Liver (tissue), 8 donors: ENCODE measurements at regions not wholly inside any gene's neighbourhood (a gene's known extent, or its start where the extent isn't known, plus 50 kb on each side); places are given as distances from the start of the nearest gene placed in this dataset.
A peak's percentile ranks its signal among the peaks of the same experiment; 100 is the strongest.

ENCODE experiments used
- DNase-seq: peaks from one replicate; pipeline ENCODE4 v3.0.0-alpha.2; 2017; ENCODE audit warnings: low spot score
- H3K27ac ChIP-seq, 2 donors: one replicate each; pipeline ENCODE4 v1.7.0; 2013; ENCODE audit warnings: inconsistent platforms in 2 of 2, low read length in 2 of 2, control low read depth in 1 of 2, low read depth in 1 of 2, mild to moderate bottlenecking in 1 of 2
- H3K27me3 ChIP-seq, 4 donors: one replicate each; pipeline versions ENCODE4 v1.6.1 to v1.7.0; 2013; ENCODE audit warnings: low read length in 3 of 4, inconsistent platforms in 1 of 4, mild to moderate bottlenecking in 1 of 4, moderate library complexity in 1 of 4; ENCODE audit not compliant: control insufficient read depth in 4 of 4, insufficient read depth in 4 of 4
- H3K36me3 ChIP-seq, 4 donors: one replicate each; pipeline versions ENCODE4 v1.6.1 to v1.7.0; 2013; ENCODE audit warnings: low read length in 3 of 4, mild to moderate bottlenecking in 3 of 4, low read depth in 1 of 4, moderate library complexity in 1 of 4; ENCODE audit not compliant: control insufficient read depth in 4 of 4, insufficient read depth in 3 of 4
- H3K4me1 ChIP-seq, 4 donors: one replicate each; pipeline versions ENCODE4 v1.6.1 to v1.7.0; 2013; ENCODE audit warnings: low read length in 3 of 4, mild to moderate bottlenecking in 3 of 4, moderate library complexity in 1 of 4; ENCODE audit not compliant: control insufficient read depth in 4 of 4, insufficient read depth in 4 of 4
- H3K4me3 ChIP-seq, 3 donors: one replicate each; pipeline versions ENCODE4 v1.6.1 to v1.7.0; 2013; ENCODE audit warnings: low read length in 3 of 3, control low read depth in 1 of 3, low read depth in 1 of 3, mild to moderate bottlenecking in 1 of 3
- H3K9ac ChIP-seq, 2 donors: one replicate each; pipeline ENCODE4 v1.7.0; 2013; ENCODE audit warnings: low read length in 2 of 2, mild to moderate bottlenecking in 2 of 2, moderate library complexity in 2 of 2, control low read depth in 1 of 2, low read depth in 1 of 2
- H3K9me3 ChIP-seq, 4 donors: one replicate each; pipeline versions ENCODE4 v1.6.1 to v1.7.0; 2013; ENCODE audit warnings: low read length in 3 of 4; ENCODE audit not compliant: control insufficient read depth in 4 of 4
- CTCF ChIP-seq: fragments of 150-350 bp; IDR thresholded peaks from 2 replicates; pipeline ENCODE4 v1.5.1; 2017; ENCODE audit warnings: improper control_type of control experiment, low read depth, low read length; ENCODE audit not compliant: missing input control
- EGR1 ChIP-seq, 2 donors: IDR thresholded peaks; 2 replicates each; pipeline ENCODE4 v1.6.1; 2016 to 2018; ENCODE audit warnings: antibody characterized with exemption in 2 of 2, low read depth in 2 of 2
- FOXA1 ChIP-seq: IDR thresholded peaks from 2 replicates; pipeline ENCODE4 v1.6.1; 2016; ENCODE audit warnings: antibody characterized with exemption
- GABPA ChIP-seq, 2 donors: IDR thresholded peaks in 1 of 2; conservative IDR thresholded peaks in 1 of 2; 2 replicates each; pipeline ENCODE4 v1.6.1; 2016; ENCODE audit warnings: antibody characterized with exemption in 2 of 2, mild to moderate bottlenecking in 1 of 2, moderate library complexity in 1 of 2
- HNF4A ChIP-seq, 2 donors: conservative IDR thresholded peaks; 2 replicates each; pipeline ENCODE4 v1.6.1; 2016; ENCODE audit warnings: antibody characterized with exemption in 2 of 2, mild to moderate bottlenecking in 2 of 2
- HNF4G ChIP-seq: IDR thresholded peaks from 2 replicates; pipeline ENCODE4 v1.6.1; 2016; ENCODE audit warnings: antibody characterized with exemption
- JUND ChIP-seq, 2 donors: IDR thresholded peaks; 2 replicates each; pipeline ENCODE4 v1.6.1; 2016; ENCODE audit warnings: antibody characterized with exemption in 2 of 2
- MAX ChIP-seq: IDR thresholded peaks from 2 replicates; pipeline ENCODE4 v1.6.1; 2016; ENCODE audit warnings: antibody characterized with exemption
- NR2F2 ChIP-seq: IDR thresholded peaks from 2 replicates; pipeline ENCODE4 v1.6.1; 2016; ENCODE audit warnings: antibody characterized with exemption
- RAD21 ChIP-seq, 2 donors: IDR thresholded peaks; 2 replicates each; pipeline ENCODE4 v1.6.1; 2016; ENCODE audit warnings: antibody characterized with exemption in 2 of 2, mild to moderate bottlenecking in 2 of 2
- REST ChIP-seq: IDR thresholded peaks from 2 replicates; pipeline ENCODE4 v1.6.1; 2016; ENCODE audit warnings: antibody characterized with exemption, mild to moderate bottlenecking
- RXRA ChIP-seq, 2 donors: IDR thresholded peaks; 2 replicates each; pipeline ENCODE4 v1.6.1; 2017 to 2018; ENCODE audit warnings: antibody characterized with exemption in 2 of 2, mild to moderate bottlenecking in 1 of 2
- SP1 ChIP-seq: IDR thresholded peaks from 2 replicates; pipeline ENCODE4 v1.6.1; 2018; ENCODE audit warnings: antibody characterized with exemption, mild to moderate bottlenecking
- TAF1 ChIP-seq: conservative IDR thresholded peaks from 2 replicates; pipeline ENCODE4 v1.6.1; 2016; ENCODE audit warnings: antibody characterized with exemption, mild to moderate bottlenecking
- YY1 ChIP-seq: IDR thresholded peaks from 2 replicates; pipeline ENCODE4 v1.6.1; 2016; ENCODE audit warnings: antibody characterized with exemption, mild to moderate bottlenecking
- WGBS: extraction: QIAGEN DNeasy Blood & Tissue Kit; methylation state at CpG from one replicate; pipeline ENCODE4 v1.1.7; 2013; 5-methylcytosine and 5-hydroxymethylcytosine counted together
- TF ChIP-seq, protein P1 (sequence below): IDR thresholded peaks from 2 replicates; pipeline ENCODE4 v1.6.1; 2016; ENCODE audit warnings: antibody characterized with exemption
- TF ChIP-seq, protein P2 (sequence below): IDR thresholded peaks from 2 replicates; pipeline ENCODE4 v1.6.1; 2016; ENCODE audit warnings: antibody characterized with exemption
- donor health status: healthy.
- donor health status: healthy.
- donor health status: healthy.
- donor health status: healthy.
- donor health status: healthy.

DNA sequence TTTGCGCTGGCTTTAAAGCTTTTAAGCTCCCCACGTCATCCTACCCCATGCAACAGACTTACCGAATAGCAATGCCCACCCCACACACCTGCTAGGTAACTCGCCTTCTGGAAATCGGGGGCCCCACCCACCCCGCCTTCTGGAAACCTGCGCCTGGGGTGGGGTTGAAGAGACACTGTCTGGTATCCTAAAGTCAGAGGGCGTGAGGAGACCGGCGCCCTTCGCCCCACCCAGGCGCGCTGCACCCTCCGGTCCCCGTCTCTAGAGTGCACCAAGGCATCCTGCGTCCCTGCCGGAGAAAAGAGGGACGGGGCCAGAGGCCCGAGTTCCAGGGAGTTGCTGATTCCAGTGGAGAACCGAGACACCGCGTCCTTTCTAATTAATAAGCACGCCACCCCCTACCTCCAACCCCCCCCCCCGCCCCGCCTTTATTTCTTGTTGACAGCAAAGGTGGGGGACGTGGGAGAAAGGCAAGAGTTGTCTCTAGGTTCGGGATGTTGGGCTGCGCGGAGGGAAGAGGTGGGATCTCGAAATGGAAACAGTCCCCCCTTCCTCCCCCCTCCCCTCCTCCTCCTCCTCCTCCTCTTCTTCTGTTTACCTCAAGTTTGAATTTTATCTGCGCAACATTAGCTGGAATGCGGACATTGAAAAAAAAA is 220.9 kb upstream of the MKLN1 start:
- H3K27me3 ChIP-seq = no peaks in the 10 kb centered on the region
- H3K27ac ChIP-seq = peak overlapping the region; percentile 99 to 100
- H3K9me3 ChIP-seq = no peaks in the 10 kb centered on the region
- H3K36me3 ChIP-seq = peaks cover 0 to 11% (median 4%) of the 10 kb centered on the region in 4 donors
- H3K9ac ChIP-seq = peak overlapping the region; percentile 99
- H3K4me3 ChIP-seq = peak overlapping the region; percentile 93 to 98 (median 95)
- under 1% methylated on average over 32 of the region's 32 CpGs for WGBS
- DNase-seq = peak; percentile 44
- H3K4me1 ChIP-seq = peaks cover 2 to 47% (median 28%) of the 10 kb centered on the region in 4 donors
- TF ChIP-seq FOXA1 (no peak), MAX (peak; percentile 5), REST (no peak), TAF1 (peak; percentile 19), YY1 (no peak), HNF4G (no peak)
- TF ChIP-seq, protein P1, sequence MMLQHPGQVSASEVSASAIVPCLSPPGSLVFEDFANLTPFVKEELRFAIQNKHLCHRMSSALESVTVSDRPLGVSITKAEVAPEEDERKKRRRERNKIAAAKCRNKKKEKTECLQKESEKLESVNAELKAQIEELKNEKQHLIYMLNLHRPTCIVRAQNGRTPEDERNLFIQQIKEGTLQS = no peak

DNA sequence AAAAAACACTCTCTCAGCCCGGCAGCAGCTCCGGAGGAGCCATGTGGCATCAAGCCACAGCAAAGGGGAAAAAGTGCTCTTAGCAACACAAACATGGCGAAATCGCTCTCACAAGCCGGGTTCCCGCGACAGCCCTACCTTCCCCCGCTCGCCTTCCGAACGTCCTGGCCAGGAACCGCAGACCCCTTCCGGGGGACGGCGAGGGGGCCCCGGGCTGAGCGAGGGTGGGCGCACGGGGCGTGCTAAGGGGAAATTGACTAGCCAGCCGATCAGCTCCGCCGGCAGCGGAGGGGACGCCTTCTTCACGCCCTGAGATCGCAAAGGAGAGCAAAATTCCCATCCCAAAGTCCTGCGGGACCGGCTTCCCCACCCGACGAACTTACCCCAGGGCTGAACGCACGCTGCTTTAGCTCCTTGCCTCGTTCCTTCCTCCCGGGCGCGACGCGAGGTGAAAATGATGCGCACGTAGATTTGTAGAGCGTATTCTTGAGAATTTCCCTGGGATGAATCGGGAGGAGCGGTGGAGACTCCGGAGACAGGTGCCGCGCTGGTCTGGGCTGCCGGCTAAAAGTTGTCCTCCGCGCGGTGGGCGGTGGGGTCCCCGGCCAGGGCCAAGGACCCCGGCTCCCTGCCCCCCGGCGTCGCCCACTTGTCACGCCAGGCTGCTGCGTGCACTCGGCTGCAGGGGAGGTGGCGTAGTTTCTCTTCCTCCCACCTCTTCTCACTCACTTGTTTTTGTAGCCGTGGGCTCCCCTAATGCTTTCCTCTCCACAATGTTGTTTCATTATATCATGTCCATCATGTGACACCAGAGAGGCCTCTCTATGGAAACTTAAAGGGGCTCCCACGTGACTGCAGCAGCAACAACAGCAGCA is 220.1 kb upstream of the MKLN1 start:
- peak overlapping the region; percentile 98 to 99 for H3K9ac ChIP-seq
- H3K27me3 ChIP-seq = no peaks in the 10 kb centered on the region
- DNase-seq = peak; percentile 43
- H3K4me1 ChIP-seq = peaks cover 2 to 49% (median 28%) of the 10 kb centered on the region in 4 donors
- H3K27ac ChIP-seq = peak overlapping the region; percentile 99 to 100
- H3K9me3 ChIP-seq = no peaks in the 10 kb centered on the region
- peaks cover 0 to 11% (median 4%) of the 10 kb centered on the region in 4 donors for H3K36me3 ChIP-seq
- under 1% methylated on average over 63 of the region's 63 CpGs for WGBS
- H3K4me3 ChIP-seq = peak overlapping the region; percentile 93 to 98 (median 95)
- TF ChIP-seq EGR1 (IDR thresholded peaks at IDR 0.05; ENCODE audit: low read depth in 2 of 2) (peak in 1 of 2 donors; percentile 18), RAD21 (IDR thresholded peaks at IDR 0.05) (peak; percentile 25), JUND (IDR thresholded peaks at IDR 0.05) (no peak), HNF4G (no peak), SP1 (no peak), FOXA1 (no peak), YY1 (peak; percentile 64), RXRA (IDR thresholded peaks at IDR 0.05) (no peak), REST (peak; percentile 43), TAF1 (peak; percentile 73), HNF4A (conservative IDR thresholded peaks at IDR 0.05) (no peak), NR2F2 (no peak), CTCF (no peak), GABPA (IDR thresholded peaks at IDR 0.05 in 1 of 2, conservative IDR thresholded peaks at IDR 0.05 in 1 of 2) (no peak)
- TF ChIP-seq, protein P1 = no peak
- TF ChIP-seq, protein P2, sequence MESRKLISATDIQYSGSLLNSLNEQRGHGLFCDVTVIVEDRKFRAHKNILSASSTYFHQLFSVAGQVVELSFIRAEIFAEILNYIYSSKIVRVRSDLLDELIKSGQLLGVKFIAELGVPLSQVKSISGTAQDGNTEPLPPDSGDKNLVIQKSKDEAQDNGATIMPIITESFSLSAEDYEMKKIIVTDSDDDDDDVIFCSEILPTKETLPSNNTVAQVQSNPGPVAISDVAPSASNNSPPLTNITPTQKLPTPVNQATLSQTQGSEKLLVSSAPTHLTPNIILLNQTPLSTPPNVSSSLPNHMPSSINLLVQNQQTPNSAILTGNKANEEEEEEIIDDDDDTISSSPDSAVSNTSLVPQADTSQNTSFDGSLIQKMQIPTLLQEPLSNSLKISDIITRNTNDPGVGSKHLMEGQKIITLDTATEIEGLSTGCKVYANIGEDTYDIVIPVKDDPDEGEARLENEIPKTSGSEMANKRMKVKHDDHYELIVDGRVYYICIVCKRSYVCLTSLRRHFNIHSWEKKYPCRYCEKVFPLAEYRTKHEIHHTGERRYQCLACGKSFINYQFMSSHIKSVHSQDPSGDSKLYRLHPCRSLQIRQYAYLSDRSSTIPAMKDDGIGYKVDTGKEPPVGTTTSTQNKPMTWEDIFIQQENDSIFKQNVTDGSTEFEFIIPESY = peak; percentile 15
